NCI-H774 (cell line): ENCODE measurements at regions not wholly inside any gene's neighbourhood (a gene's known extent, or its start where the extent isn't known, plus 50 kb on each side); places are given as distances from the start of the nearest gene placed in this dataset.

Experiments
- DNase-seq: peaks from one replicate; lab custom pipeline; 2025; lab: John Stamatoyannopoulos, UW

GRCh38 chr12:107347261-107347660, 253.9 kb upstream of the CRY1 start:
- DNase-seq, result no peak

DNA sequence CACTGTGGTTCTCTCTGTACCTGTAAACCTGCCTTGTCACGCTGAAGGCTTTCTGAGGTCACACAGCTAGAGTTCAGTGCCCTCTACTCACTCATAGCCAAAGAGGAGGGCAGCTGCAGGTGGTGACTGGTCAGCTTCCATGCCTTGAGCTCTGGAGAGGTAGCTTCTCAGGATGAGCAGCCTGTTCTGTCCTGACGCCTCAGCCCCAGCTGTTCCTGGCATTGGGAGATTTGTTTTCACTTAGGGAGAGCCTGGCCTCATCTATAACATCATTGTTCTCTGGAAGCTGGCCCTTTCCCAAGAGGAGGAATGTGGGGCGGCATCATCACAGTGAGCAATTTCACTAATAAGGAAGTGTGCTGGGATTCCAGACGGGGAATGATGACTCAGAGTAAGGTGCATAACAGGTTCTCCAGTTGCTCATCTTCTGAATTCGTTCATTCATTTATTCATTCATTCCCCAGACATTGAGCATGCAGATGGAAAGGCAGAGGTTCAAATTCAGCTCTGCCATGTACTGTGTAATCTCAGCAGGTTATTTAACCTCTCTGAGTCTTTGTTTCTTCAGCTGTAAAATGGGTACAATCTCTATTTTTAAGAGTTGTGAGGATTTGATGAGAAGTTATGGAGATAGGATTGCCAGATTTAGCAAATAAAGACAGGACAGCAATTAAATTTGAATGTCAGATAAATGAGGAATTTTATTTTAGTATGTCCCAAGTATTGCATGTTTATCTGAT, 255.8 kb upstream of the CRY1 start:
- DNase-seq, result no peak

DNA sequence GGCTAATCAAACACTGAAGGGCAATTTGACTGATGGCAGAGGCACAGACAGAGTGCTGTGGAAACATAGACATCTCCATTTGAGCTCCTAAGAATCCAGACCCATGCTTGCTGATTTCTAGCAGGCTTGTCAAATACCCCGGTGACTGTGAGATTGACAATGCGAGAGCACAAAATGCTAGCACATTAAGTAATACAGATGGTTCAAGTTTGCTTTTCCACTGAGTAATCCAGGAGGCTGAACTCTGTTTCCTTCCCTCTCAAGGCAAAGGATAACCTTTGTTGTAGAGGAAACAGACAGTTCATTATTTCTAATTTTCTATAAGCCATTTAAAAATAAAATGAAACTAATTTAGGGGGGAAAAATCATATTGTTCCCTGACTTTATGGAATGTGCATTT, 256.5 kb upstream of the CRY1 start:
- no peak for DNase-seq

- no peak for DNase-seq
Measured at GRCh38 chr12:107351109-107351508, 257.8 kb upstream of the CRY1 start.

DNA sequence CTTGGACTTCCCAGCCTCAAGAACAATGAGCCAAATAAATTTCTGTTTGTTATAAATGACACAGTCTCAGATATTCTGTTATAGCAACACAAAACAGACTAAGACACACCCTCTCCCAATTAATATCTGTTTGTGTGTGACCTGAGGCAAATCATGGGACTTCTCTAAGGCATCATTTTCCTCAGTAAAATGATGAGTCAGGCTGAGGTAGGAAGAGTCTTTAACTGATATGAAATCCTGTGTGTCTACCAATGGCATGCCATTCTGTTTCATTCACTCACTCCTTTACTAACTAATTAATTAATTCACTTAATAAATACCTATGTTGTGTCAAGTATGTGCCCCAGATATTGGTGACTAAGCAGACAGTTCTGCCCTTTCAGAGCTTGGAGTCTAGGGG, 258.4 kb upstream of the CRY1 start:
- no peak for DNase-seq

- no peak for DNase-seq
Measured at GRCh38 chr12:107352347-107353081, 259.2 kb upstream of the CRY1 start.

DNA sequence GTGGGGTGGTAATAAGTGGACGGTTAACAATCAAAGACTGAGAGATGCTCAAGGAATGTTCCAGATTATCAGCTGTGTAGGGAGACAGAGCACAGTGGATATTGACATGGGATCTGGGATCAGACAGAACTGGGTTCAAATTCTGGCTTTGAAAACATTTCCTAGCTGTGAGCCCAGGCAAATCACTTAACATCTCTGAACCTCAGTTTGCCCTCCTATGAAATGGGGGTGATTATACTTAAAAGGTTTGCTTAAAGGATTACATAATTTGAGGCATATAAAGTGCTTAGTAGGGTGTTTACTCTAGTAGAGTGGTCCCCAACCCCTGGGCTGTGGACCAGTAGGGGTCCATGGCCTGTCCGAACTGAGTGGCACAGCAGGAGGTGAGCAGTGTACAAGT, 260.0 kb upstream of the CRY1 start:
- DNase-seq, result no peak

GRCh38 chr12:107355004-107355565, 261.7 kb upstream of the CRY1 start:
- no peak for DNase-seq

- DNase-seq, result no peak
Measured at GRCh38 chr12:107355612-107356011, 262.3 kb upstream of the CRY1 start.

- no peak for DNase-seq
Measured at GRCh38 chr12:107356266-107356936, 263.1 kb upstream of the CRY1 start.

DNA sequence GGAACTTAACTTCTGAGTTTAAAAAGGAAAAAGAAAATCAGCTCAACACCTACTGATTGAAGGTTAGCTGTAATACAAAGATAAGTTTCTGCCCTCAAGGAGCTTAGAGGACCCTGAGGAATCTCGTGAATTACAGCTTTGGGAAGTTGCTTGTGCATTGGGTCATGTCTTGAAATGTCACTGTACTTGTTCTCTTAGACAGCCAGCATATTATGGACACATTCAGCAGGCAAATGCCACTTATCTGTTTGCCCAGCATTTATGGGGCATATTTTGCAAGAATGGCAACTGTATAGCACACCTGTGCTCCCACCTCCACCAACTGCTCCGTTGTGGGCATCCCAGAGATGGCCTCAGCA, 263.6 kb upstream of the CRY1 start:
- DNase-seq, result no peak

GRCh38 chr12:107359382-107359781, 266.0 kb upstream of the CRY1 start:
- no peak for DNase-seq

- no peak for DNase-seq
Measured at GRCh38 chr12:107360033-107360432, 266.7 kb upstream of the CRY1 start.

- DNase-seq, result no peak
Measured at GRCh38 chr12:107360482-107360881, 267.1 kb upstream of the CRY1 start.

GRCh38 chr12:107361970-107362369, 268.6 kb upstream of the CRY1 start:
- DNase-seq, result no peak

- DNase-seq, result no peak
Measured at GRCh38 chr12:107362960-107363359, 269.6 kb upstream of the CRY1 start.

GRCh38 chr12:107364875-107365518, 271.6 kb upstream of the CRY1 start:
- DNase-seq, result no peak

DNA sequence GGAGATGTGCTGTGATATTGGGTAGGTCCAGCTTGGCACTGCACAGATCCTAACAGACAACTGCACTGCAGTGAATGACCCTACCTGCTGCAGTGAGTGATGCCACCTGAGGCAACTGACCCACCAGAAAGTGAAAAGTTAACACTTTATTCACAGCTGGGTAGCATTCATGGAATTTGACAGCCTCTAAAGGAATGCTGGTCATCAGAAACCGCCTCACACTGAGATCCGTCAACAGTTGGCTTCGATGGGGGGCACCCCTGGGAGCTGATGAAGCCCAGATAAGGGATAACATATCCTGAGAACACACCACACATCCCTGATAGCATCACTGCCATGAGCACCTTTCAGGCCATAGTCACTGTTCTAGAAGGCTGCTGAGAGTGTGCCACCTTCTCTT, 272.4 kb upstream of the CRY1 start:
- DNase-seq, result no peak

DNA sequence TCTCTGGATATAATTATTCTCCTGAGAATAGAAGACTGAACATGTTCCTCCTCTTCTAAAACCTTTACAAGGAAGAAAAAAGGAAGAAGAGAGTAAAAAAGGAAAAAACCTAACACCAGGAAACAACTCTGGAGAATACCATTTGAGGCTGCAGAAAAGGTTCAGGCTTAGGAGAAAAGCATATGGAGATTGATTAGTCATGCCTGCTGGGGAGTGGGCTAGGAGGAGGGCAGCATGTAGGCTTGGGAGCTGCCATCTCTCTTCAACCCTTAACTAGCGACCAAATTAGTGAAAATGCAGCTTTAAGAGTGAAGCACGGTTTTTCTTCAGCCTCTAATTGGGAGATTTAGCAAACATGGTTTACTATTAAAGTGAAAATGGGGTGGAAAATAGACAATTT, 273.0 kb upstream of the CRY1 start:
- DNase-seq, result no peak

DNA sequence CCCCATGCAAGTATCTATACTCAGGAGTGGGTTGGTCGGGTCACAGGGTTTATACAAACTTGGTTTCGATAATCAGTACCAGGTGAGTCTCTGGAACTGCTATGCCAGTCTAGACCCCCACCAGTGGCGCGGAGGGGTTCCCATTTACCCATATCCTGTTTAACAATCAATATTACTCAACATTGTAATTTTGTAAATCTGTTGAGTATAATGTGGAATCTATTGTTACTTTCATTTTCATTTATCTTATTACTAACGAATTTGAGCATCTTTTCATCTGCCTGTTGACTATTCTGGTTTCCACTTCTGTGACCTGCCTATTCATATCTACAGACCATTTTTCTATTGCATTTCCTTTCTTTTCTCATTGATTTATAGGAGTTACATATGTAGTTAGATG, 275.2 kb upstream of the CRY1 start:
- no peak for DNase-seq

DNA sequence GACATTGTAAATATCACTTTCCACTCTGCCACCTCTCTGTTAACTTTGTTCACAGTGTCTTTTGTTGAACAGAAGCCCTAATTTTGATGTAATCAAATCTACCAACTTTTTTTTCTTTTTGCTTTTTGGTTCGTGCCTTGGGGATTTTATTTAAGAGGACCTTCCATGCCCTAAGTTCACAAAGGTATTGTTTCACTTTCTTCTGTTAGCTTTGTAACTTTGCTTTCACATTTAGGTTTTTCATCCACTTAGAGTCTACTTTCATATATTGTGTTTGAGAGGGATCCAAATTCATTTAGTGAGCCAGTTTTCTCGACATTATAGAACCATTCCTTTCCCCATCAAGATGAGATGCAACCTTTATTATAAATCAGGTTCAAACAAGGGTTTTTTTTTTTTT, 275.7 kb upstream of the CRY1 start:
- DNase-seq, result no peak

- no peak for DNase-seq
Measured at GRCh38 chr12:107369679-107370078, 276.3 kb upstream of the CRY1 start.
